HG02852 (cell line): ENCODE measurements at regions not wholly inside any gene's neighbourhood (a gene's known extent, or its start where the extent isn't known, plus 50 kb on each side); places are given as distances from the start of the nearest gene placed in this dataset.

ENCODE experiments used
- ATAC-seq: cut with Tn5 transposase; IDR thresholded peaks from one replicate; pipeline ENCODE4 v1.9.1; 2021; ENCODE audit warnings: mild to moderate bottlenecking, moderate library complexity; ENCODE audit not compliant: unreplicated experiment

DNA sequence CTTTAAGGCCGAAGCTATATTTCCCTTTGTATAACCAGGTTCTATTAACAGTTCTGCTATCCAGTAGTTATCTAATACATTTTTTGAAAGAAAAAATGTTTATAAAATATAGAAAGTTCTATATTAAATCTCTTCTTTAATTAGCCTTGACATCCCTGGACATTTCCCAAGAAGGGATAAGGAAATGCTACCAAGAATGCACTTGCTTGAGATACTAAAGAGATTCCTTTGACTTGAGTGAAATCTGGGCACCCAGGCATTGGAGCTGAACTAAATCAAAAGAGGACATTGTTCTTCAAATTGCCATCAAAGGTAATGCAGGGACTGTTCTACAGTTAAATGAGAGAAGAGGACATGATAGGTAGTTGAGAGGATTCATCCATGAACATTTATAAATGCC lies 535.9 kb upstream of the FAT3 start:
- no peak for ATAC-seq

DNA sequence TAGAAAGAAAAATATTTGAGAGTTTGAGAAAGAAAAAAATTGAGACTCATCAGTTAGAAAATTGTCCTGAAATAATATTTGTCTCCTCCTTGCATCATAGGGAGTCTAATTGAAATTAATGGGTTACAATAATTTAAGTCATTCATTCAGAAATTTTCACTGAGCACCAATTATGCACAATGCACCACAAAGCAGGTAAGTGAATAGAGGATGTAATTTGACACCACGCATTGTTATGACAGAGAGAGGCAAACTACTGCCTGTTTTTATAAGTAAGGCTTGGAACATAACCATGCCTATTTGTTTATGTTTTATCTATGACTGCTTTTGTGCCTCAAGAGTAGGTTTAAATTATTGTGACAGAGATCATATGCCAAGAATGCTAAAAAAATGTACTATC lies 537.9 kb upstream of the FAT3 start:
- ATAC-seq = no peak

DNA sequence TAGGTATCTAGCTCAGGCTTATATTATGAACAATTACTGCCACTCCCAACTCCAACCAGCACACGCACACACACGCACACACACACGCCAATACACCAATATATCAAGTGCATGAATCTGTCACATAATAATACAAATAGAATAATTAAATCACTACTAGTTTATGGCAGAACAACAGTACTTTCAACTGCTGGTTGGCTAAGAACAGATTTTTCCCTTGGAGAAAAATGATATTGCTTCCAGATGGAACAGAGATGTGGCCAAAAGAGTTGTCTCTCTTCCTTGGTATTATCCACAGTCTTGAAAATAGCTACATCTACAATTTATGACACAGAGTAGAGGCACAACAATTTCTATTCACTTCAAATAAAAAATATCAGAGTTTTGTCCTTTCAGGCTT lies 538.3 kb upstream of the FAT3 start:
- ATAC-seq = no peak

DNA sequence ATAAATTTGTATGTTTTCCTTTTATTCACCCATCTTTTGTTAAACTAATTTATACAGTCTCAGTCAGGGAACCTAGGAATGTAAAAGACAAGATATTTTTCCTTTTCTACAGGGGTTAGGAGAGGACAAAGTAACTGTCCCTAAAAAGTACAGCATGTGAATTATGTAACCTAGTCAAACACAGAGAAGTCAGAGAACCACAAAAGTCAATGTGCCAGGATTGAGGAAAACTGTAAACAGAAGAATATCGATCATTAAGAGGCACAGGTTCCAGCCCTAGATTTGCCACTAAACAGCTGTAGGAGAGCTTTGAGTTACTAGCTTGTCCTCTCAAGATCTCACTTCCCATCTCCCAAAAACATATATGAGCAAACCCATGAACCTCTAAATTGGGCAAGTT lies 550.9 kb upstream of the FAT3 start:
- no peak for ATAC-seq

DNA sequence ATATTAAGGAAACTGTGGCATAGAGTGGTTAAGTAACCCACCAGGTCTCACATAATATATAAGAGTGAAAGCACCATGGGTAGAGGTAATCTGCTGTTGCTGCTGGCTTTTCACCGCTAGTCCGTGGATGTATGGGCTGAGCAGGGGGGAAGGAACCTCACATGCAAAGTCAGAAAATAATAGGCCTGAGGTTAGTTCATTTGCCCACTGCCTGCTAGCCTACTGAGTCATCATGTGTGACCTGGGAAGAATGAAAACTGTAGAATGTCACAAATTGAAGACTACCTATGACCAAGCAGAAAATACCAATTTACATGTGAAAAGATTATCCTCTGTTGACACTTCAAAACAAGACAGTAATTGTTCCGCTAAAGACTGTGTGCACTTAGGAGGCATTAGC lies 560.1 kb upstream of the FAT3 start:
- no peak for ATAC-seq

DNA sequence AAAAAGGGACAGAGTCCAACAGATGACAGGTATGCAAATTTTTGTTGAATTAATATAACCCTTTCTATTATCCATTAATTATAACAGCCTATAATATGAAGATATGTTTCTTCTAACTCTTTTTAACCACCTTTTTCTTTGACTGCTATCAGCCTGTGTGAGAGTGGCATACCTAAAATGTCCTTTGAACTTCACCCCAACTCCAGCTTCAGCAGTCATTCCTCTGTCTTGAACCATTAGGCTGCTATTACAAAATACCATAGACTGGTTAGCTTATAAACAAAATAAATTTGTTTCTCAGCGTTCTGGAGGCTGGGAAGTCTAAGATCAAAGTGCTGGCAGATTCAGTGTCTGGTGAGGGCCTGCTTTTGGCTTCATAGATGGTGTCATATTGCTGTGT lies 564.6 kb upstream of the FAT3 start:
- ATAC-seq = no peak

DNA sequence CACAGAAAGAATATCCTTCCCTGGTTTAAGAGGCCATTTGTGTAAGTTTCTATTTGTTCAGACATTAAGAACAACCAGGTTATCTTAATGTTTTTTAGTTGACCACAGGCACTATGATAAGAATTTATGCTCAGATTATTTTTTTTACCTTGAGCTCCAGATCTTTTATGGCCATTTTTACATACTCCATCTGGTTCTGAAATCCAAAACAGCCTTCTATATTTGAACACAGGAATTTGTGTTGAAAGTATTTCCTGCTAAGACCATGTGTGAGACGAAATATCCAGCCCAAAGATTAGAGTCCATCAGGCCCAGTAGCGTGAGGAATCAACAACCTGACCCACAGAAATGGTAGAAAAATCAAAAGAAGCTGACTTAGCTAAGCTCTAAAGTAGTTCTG lies 569.9 kb upstream of the FAT3 start:
- ATAC-seq = no peak

DNA sequence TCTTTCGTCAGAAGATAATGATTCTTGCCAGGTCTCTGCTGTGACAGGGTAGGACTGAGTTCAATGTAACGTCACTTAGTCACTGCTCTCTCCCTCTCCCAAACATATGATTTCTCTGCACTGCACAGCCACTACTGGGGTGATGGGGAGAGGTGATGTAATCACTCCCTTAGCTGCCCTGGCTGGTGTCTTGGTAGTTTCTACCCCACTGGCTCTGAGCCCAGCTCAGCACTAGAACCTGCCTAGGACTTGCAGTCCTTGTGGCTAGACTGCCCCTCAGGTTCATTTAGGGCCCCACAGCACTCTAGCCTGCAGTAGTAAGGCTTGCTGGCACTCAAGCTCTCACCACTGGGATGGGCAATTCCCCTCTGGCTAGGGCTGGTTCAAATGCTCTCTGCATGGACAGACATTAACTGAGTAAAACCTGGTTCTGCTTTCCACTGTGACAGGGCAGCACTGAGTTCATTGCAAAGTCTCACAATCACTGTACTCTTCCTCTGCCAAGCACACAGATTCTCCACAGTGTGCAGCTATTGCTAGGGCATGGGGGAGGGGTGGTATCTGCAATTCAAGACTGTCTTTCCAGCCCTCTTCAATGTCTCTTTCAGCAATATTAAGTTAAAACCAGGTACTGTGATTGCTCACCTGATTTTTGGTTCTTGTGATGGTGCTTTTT lies 571.4 kb upstream of the FAT3 start:
- no peak for ATAC-seq

DNA sequence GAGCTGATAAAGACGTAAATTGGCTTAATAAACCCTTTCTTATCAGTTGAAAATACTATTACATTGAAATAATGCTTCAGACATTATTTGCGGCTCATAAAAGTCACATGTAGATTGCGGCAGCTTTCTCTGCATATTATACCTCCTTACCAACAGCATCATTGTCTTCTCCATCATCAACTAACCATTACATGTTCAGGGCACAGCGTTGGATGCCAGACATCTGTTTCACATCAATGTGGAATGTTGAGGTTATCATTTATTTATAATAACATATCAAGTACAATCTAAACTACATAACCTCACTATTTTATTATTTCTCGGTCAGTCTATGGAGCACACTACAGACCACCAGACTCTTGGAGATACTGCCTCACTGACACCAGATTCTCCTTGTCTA lies 573.8 kb upstream of the FAT3 start:
- no peak for ATAC-seq

DNA sequence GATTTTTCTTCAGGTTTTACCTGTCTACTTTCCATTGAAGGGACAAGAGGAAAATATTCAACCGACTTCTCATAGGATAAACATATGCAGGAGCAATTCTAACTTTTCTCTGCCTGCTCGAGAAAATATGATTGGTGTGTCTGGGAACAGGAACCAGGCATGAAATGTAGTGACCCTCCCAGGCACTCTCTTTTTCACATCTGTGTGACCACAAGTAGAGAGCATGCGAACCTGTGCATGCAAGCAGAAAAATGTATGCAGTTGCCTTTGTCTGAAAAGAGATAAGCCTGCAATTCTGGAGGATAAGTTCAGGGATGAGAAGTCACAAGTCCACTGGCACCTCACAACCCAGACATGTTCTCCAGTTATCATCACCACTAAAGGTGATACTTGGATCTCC lies 583.5 kb upstream of the FAT3 start:
- peak; percentile 57 for ATAC-seq

DNA sequence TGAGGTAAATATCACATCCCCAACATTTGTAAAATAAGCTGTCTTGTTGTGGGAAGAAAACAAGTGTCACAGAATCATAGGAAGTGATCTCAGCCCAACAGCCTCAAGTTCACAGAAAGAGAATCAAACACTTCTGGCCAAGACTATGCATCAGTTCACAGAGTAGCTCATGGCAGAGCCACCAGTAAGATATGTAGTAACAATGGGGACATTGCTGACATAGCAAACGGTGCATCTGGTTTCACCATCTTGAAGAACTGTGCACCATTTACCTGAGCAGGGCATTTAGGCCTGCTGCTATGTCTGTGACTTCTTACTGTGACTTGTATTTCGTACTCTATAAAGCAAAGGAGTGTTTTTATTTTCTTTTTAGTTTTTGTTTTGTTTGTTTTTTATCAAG lies 585.3 kb upstream of the FAT3 start:
- no peak for ATAC-seq

DNA sequence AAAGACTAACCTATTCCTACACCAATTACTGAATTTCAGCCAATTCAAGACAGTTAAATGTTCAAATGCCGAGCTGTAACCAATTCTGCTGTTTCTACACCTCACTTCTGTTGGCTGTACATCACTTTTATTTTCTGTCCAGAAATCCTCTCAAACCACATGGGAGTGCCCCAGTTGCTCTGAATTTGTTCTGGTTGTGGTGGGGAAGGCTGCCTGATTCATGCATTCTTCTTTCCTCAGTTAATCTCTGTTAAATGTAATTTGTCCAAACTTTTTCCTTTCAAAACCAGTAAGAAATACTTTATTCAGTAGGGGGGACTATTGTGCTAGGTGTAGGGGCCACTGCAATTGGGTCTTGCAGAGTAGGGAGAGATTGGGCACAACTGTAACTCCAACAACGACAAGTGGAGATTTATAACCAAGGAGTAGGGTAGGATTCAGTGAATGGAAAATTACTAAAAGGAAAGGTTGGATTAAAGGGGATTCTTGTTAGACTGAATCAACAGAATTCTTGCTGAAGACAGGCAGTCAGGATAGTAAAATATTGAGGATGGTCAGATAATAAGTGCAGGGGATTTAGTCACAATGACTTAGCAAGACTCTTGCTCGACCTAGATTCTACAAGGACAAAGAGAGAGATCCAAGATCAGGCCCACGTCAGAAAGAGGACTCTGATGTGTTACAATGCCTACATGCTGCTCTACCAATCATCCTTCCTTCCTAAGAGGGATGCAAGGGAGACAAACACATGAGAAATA lies 593.5 kb upstream of the FAT3 start:
- no peak for ATAC-seq

DNA sequence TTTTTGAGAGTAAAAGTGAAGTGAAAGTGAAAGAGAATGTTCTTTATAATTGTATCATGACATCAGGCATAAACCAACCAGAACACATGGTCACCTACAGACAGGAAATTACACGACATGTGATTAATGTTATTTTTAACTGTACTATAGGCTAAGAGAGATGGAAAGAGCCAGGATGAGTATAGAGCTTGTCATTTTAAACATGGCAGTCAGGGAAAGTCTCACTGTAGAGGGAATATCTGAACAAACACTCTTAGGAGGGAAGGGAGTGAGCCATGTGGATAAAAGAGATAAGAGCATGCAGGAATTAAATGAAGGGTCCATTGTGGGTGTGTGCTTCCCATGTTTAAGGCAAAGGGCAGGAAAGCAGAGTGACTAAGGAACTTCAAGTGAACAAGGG lies 599.1 kb upstream of the FAT3 start:
- ATAC-seq = no peak

DNA sequence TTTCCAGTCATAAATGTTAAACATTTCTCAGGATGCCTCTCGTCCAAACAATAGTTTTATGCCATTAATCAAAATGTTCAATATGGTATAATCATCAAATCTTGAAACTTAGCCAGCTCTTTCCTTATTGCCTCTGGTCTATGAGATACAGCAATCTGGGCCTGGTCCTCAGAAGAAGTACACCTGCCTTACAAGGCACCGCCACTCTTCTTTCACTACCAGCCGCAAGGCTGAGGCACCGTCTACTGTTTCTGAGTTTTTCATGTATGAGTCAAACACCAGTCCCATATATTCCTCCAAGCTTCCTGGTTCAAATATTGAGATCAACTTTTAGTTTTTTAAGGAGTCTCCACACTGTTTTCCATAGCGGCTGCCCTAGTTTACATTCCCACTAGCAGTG lies 600.6 kb upstream of the FAT3 start:
- no peak for ATAC-seq

DNA sequence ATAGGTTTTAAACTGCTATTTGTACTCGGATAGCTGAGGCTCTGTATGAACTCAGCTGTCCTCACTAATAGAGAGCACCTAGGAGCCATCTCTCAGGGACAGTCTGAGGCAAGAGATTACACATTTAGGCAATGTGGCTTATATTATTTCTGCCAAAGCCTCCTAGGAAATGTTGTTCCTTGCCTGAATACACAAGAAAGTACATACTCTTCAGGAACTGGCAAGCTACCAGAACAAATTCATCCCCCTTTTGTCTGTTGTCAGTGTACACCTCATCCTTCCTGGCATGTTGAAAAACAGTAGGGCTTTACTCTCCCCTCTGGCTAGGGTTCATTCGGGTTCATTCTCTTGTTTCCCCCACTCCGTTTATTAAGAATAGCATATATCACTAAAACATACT lies 615.9 kb upstream of the FAT3 start:
- ATAC-seq = no peak

DNA sequence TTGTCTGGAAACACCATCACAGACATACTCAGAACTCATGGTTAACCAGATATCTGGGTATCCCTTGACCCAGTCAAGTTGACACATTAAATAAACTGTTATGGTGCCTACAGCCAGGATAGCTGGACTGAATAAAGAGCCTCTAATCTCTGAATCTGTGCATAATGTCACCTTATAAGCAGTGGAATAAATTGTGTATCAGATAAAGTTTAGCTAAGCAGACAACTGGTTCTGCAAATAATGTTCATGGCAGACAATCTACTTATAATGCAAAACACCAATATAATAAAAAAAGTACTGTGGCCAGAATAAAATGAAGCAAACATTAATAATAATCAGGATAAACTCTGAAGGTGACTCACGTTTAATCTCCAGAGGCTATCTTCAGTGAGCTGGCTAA lies 628.5 kb upstream of the FAT3 start:
- no peak for ATAC-seq

DNA sequence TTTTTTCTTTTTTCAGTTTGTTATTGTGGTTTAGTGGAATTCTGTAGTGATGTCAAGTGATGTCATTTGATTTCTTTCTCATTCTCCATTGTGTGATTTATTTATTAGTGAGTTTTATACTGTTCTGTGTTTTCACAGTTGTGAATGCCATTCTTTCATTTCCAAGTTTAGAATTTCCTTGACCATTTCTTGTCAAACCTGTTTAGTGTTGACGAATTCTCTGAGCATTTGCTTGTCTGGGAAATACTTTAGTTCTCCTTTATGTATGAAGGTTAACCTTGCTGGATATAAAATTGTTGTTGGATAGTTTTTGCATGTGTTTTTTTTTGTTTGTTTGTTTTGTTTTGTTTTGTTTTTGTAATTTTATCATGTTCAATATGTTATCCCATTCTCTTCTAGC lies 633.6 kb upstream of the FAT3 start:
- no peak for ATAC-seq

DNA sequence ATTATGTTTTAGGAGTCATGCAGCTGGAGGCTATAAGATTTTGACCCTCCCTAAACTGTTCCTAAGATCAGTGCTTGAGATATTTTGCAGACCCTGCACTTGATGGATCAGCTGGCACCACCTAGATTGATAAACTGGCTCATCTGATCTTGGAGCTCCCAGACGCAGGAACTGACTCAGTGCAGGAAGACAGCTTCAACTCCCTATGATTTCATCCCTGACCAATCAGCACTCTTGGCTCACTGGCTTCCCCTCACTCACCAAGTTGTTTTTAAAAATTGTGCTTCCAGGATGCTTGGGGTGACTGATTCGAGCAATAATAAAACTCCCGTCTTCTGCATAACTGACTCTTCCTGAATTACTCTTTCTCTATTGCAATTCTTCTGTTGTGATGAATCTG lies 637.5 kb upstream of the FAT3 start:
- ATAC-seq = no peak

DNA sequence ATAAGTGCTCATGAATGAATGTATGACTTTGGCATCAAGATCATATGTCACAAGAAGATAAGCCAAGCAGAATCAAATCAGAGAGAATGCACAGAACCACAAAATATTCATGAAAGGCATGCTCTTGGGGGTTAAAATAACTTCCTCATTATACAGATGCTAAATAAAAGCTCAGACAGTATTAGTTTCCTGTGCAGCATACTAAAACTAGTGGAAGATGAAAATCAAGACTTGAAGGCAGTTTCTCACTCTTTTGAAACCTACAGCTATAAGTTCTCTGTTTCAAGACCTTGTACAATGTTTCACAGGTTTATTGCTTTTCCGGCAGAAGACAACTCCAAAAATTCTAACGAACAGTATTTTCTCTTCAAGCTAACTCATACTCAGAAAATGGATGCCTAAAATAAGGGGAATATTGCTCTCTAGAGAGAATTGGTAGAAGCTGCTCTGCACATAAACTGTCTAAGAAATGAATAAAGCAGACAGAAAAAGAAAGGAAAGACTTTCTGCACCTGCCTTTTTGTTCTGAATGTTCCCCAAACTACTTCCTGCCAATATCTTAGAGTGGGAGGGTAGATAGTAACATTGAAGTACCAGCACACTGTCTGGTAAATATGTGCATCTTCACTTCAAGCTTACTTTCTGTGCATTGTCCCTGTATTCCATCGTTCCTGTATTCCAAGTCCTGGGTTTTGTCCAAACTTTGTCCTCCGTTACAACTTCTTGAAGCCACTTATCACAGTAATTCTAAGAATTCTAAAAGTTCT lies 639.4 kb upstream of the FAT3 start:
- ATAC-seq = no peak

DNA sequence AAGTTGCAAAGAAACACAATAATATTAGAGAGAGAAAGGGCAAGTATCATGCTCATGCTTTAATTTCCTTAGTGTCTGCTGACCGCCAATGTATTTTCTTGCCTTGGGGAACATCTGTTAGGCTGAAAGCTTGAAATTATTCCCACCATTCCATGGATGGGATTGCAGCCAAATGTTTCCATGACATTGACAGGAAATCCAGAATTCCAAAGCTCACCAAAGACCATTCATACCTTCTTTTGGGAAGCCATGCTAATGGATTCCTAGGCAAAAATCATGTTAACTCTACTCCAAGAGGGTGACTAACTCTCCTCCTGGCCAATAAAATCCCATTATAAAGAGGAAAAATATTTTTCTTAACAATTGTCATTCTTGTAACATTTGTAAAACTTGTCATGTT lies 661.4 kb upstream of the FAT3 start:
- no peak for ATAC-seq

DNA sequence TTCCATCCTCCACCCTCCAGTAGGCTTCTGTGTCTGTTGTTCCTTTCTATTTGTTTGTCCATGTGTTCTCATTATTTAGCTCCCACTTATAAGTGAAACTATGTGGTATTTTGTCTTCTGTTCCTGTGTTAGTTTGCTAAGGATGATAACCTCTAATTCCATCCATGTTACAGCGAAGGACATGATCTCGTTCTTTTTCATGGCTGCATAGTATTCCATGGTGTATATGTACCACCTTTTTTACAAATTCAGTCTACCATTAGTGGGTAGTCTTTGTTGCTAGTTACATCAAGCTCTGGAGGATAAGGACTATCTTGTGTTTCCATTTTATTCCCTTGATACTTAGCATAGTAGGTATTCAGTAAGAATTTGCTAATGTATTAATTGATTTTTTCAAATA lies 664.2 kb upstream of the FAT3 start:
- no peak for ATAC-seq

DNA sequence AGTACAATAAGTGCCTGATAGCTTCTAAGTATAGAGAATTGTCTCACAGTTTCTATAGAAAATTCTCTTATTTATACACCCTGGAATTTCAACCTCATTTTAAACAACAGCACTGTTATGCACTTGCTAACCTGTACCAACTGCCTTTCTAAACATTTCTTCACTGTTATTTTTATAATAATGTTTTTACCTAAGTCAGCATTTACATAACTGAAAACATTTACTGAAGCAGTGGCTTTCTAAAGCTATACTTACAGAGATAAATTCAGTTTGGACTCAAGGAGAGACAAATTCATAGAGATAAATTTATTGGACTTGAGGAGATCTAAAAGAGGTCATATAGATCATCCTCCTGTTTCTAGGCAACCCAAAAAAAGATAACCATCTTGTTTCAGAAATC lies 686.6 kb upstream of the FAT3 start:
- ATAC-seq = no peak
